ENCODE measurements at regions not wholly inside any gene's neighbourhood (a gene's known extent, or its start where the extent isn't known, plus 50 kb on each side); places are given as distances from the start of the nearest gene placed in this dataset.

DNA sequence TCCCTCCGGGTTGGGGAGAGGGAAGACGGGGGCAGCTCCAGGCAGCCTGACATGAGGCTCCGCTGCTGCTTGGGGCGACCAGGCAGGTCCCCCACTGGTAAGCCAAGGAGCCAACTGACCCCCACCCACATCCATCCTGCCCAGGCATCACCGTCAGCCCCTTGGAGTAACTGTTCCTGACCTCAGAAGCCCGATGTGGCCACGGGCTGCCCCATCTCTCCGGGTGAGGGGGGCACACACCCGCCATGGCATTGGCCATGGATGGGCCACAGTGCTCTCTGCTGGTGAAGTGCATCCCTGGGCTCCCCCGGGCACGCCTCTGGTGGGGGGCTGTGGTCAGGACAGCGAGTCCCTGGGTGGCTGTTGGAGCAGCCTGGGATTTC lies 100.0 kb downstream of the CRYAA start:
- TF ChIP-seq, protein P1, sequence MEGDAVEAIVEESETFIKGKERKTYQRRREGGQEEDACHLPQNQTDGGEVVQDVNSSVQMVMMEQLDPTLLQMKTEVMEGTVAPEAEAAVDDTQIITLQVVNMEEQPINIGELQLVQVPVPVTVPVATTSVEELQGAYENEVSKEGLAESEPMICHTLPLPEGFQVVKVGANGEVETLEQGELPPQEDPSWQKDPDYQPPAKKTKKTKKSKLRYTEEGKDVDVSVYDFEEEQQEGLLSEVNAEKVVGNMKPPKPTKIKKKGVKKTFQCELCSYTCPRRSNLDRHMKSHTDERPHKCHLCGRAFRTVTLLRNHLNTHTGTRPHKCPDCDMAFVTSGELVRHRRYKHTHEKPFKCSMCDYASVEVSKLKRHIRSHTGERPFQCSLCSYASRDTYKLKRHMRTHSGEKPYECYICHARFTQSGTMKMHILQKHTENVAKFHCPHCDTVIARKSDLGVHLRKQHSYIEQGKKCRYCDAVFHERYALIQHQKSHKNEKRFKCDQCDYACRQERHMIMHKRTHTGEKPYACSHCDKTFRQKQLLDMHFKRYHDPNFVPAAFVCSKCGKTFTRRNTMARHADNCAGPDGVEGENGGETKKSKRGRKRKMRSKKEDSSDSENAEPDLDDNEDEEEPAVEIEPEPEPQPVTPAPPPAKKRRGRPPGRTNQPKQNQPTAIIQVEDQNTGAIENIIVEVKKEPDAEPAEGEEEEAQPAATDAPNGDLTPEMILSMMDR (IDR thresholded peaks at IDR 0.05; ENCODE audit: extremely low read depth, missing control alignments) = no peak
- DNase-seq (ENCODE audit: low spot score) = no peak

DNA sequence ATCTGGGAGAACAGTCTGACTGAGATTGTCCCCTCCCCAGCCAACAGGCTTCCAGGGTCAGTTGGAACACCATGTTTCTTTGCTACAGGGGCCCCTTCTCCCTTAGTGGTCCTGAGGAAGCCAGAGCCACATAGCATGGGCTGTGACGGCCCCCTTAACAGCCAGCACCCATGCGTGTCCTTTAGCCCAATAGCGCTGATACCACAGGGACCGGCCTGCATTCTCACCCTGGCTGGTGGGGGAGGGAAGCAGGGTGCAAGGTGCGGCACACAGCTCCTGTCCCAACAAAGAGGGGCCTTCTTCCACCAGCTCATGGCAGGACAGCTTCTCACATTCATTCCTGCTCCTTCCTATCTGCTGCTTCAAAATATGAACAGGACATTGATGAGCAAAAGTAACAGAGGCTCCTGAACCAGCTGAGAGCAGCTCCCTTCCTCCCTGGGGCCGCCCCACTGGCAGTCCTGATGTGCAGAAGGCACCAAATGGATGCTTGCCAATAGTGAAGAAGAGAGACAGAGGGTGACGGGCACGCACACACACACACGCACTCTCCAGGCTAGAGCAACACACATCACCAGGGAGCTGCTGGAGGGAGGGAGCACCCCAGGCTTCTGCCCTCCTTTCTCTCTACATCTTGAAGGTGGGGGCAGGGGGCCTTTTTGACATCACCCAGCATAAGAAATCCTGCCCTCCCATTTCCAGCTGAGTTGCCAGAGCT lies 99.4 kb downstream of the CRYAA start:
- TF ChIP-seq, protein P1 (IDR thresholded peaks at IDR 0.05; ENCODE audit: extremely low read depth, missing control alignments) = no peak
- DNase-seq (ENCODE audit: low spot score) = no peak

DNA sequence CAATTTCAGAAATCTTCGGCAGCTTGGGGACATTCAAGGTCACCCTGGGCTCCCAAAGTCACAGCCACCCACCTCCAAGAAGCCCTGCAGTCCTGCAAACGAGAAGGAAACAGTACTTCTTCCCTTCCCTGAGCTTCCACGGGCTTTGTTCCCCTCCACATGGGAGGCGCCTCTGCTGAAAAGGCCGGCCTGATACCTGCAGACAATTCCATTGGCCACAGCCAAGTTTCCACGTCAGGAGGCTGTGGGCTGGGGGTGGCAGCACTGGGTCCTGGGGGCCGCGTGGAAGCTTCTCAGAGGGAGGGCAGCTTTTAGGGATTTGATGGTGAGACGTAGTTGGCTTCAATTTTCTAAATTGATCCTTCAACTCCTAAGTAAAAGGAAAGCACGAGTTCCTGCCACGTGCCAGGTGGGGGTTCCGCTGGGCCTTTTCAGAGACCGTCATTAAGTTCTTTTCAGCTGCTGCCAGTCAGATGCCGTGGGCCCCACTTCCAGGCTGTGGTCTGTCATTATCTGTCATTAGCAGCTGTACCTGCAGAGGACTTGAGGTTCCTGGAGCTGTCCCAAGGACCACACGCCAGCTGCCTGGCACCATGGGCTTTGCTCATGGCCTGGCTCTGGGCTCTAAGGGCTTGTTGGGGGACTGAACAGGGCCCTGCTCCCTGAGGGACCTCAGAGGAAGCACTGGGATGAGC lies 98.7 kb downstream of the CRYAA start:
- TF ChIP-seq, protein P1 (IDR thresholded peaks at IDR 0.05; ENCODE audit: extremely low read depth, missing control alignments) = no peak
- DNase-seq (ENCODE audit: low spot score) = no peak

DNA sequence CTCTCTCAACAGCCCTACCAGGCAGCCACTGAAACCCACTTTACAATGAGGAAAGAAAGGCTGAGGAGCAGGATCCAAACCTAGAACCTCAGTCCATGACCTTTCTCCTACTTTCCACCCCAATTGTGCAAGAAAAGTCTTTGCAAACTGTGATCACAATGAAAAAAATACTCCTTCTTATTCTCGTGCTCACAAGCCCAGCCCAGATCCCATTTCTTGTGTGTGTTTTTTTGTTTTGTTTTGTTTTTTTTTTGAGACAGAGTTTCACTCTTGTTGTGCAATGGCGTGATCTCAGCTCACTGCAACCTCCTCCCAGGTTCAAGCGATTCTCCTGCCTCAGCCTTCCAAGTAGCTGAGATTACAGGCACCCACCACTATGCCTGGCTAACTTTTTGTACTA lies 97.7 kb downstream of the CRYAA start:
- DNase-seq (ENCODE audit: low spot score) = no peak
- TF ChIP-seq, protein P1 (IDR thresholded peaks at IDR 0.05; ENCODE audit: extremely low read depth, missing control alignments) = no peak

DNA sequence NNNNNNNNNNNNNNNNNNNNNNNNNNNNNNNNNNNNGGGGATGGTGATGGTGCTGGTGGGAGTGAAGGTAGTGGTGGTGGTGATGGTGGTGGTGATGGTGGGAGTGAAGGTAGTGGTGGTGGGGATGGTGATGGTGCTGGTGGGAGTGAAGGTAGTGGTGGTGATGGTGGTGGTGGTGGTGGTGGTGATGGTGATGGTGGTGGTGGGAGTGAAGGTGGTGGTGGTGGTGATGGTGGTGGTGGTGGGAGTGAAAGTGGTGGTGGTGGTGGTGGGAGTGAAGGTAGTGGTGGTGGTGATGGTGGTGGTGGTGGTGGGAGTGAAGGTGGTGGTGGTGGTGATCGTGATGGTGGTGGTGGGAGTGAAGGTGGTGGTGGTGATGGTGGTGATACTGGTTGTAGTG lies 93.6 kb downstream of the CRYAA start:
- TF ChIP-seq, protein P1 (IDR thresholded peaks at IDR 0.05; ENCODE audit: extremely low read depth, missing control alignments) = no peak
- no peak for DNase-seq (ENCODE audit: low spot score)
